Loucy (cell line): ENCODE measurements at regions not wholly inside any gene's neighbourhood (a gene's known extent, or its start where the extent isn't known, plus 50 kb on each side); places are given as distances from the start of the nearest gene placed in this dataset.

ENCODE experiments used
- H2AFZ ChIP-seq: fragments of 200-600 bp; sonication (generic); 2 replicates; pipeline ENCODE4 v1.6.0; 2016; ENCODE audit warnings: antibody characterized with exemption, mild to moderate bottlenecking, low read length, moderate library complexity
- H3F3A ChIP-seq: fragments of 200-600 bp; 2 replicates; pipeline ENCODE4 v1.6.0; 2016; ENCODE audit warnings: antibody characterized with exemption, low read depth, mild to moderate bottlenecking
- H3K27me3 ChIP-seq: fragments of 200-600 bp; sonication (generic); 2 replicates; pipeline ENCODE4 v1.6.1; 2014; ENCODE audit warnings: low read length, mild to moderate bottlenecking; ENCODE audit not compliant: insufficient read depth, poor library complexity, severe bottlenecking
- H3K36me3 ChIP-seq: fragments of 200-600 bp; sonication (generic); 2 replicates; pipeline ENCODE4 v1.6.1; 2016; ENCODE audit warnings: low read length; ENCODE audit not compliant: insufficient read depth
- H3K4me1 ChIP-seq: fragments of 200-600 bp; sonication (generic); 2 replicates; pipeline ENCODE4 v1.5.1; 2014; ENCODE audit warnings: low read length, mild to moderate bottlenecking; ENCODE audit not compliant: insufficient read depth, poor library complexity, severe bottlenecking
- H3K4me2 ChIP-seq: fragments of 200-600 bp; sonication (generic); 2 replicates; pipeline ENCODE4 v1.6.0; 2014; ENCODE audit warnings: antibody characterized with exemption, low read length, low read depth, mild to moderate bottlenecking; ENCODE audit not compliant: poor library complexity, severe bottlenecking
- H3K4me3 ChIP-seq: fragments of 200-600 bp; sonication (generic); 2 replicates; pipeline ENCODE4 v1.5.1; 2014; ENCODE audit warnings: low read length, mild to moderate bottlenecking, mixed read lengths; ENCODE audit not compliant: poor library complexity, severe bottlenecking
- H3K79me2 ChIP-seq: fragments of 200-600 bp; sonication (generic); 2 replicates; pipeline ENCODE4 v1.6.1; 2014; ENCODE audit warnings: low read length; ENCODE audit not compliant: insufficient read depth
- H3K9ac ChIP-seq: fragments of 200-600 bp; sonication (generic); 2 replicates; pipeline ENCODE4 v1.6.0; 2014; ENCODE audit warnings: mild to moderate bottlenecking, low read depth, low read length, moderate library complexity; ENCODE audit not compliant: poor library complexity, severe bottlenecking
- H3K9me2 ChIP-seq: fragments of 200-600 bp; sonication (generic); replicated peaks from 2 replicates; pipeline ENCODE4 v1.6.1; 2016; ENCODE audit warnings: low read depth, low read length, mixed read lengths
- H3K9me3 ChIP-seq: fragments of 200-600 bp; sonication (generic); 2 replicates; pipeline ENCODE4 v1.6.1; 2014; ENCODE audit warnings: mild to moderate bottlenecking, antibody characterized with exemption, low read length, low read depth; ENCODE audit not compliant: insufficient read depth
- H4K20me1 ChIP-seq: fragments of 200-600 bp; sonication (generic); 2 replicates; pipeline ENCODE4 v1.6.0; 2014; ENCODE audit warnings: antibody characterized with exemption, low read length, mild to moderate bottlenecking; ENCODE audit not compliant: insufficient read depth, poor library complexity, severe bottlenecking
- EZH2phosphoT487 ChIP-seq: fragments of 200-600 bp; IDR thresholded peaks from 2 replicates; pipeline ENCODE4 v1.6.1; 2018; ENCODE audit warnings: antibody characterized with exemption, mild to moderate bottlenecking, moderate library complexity, borderline replicate concordance
- TF ChIP-seq, protein P1 (sequence below): fragments of 200-600 bp; sonication (generic); conservative IDR thresholded peaks from 2 replicates; pipeline ENCODE4 v1.5.1; 2014; ENCODE audit warnings: mild to moderate bottlenecking, antibody characterized with exemption, low read length

DNA sequence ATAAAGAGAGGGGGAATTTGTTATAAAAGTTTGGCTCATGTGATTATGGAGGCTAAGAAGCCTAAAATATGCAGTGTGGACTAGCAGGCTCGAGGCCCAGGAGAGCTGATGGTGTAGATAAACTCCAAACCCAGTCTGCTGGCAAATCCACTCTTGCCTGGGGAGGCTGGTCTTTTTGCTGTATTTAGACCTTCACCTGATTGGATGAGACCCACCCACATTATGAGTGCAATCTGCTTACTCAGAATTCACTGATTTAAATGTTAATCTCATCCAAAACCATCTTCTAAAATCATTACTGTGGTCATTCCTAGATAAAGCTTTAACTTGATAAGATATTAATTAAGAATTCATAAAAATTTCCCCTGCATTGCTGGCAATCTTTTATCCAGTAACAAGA is 473.2 kb downstream of the TMA16 start:
- H3K4me2 ChIP-seq = no peak overlapping the region
- H3K27me3 ChIP-seq = no peaks in the 10 kb centered on the region
- H3K79me2 ChIP-seq = no peaks in the 10 kb centered on the region
- no peaks in the 10 kb centered on the region for H3F3A ChIP-seq
- no peaks in the 10 kb centered on the region for H4K20me1 ChIP-seq
- H3K4me1 ChIP-seq = no peaks in the 10 kb centered on the region
- no peak overlapping the region for H3K9ac ChIP-seq
- no peak for TF ChIP-seq EZH2phosphoT487
- TF ChIP-seq, protein P1, sequence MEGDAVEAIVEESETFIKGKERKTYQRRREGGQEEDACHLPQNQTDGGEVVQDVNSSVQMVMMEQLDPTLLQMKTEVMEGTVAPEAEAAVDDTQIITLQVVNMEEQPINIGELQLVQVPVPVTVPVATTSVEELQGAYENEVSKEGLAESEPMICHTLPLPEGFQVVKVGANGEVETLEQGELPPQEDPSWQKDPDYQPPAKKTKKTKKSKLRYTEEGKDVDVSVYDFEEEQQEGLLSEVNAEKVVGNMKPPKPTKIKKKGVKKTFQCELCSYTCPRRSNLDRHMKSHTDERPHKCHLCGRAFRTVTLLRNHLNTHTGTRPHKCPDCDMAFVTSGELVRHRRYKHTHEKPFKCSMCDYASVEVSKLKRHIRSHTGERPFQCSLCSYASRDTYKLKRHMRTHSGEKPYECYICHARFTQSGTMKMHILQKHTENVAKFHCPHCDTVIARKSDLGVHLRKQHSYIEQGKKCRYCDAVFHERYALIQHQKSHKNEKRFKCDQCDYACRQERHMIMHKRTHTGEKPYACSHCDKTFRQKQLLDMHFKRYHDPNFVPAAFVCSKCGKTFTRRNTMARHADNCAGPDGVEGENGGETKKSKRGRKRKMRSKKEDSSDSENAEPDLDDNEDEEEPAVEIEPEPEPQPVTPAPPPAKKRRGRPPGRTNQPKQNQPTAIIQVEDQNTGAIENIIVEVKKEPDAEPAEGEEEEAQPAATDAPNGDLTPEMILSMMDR = no peak
- H3K9me3 ChIP-seq = no peaks in the 10 kb centered on the region
- no peaks in the 10 kb centered on the region for H3K9me2 ChIP-seq
- H3K4me3 ChIP-seq = no peak overlapping the region
- no peak overlapping the region for H2AFZ ChIP-seq
- no peaks in the 10 kb centered on the region for H3K36me3 ChIP-seq

DNA sequence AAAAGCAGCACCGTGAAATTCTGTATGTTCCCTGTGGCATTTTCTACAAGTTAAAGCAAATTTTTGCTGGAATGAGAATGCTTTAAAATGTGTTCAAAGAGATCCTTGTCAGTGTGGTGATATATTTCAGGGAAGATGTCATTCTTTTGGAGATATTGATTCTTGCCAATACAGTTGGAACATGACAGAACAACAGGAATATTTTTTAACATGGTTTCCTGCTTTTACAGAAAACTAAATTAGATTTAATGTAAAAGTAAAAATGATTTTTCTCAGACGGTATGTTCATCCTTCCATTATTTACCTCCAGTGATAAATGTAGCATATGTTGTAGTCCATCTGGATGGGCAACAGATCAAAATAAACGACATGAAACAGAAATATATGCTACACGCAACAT is 474.8 kb downstream of the TMA16 start:
- Histone ChIP-seq H3F3A (no peaks in the 10 kb centered on the region), H3K27me3 (no peaks in the 10 kb centered on the region), H4K20me1 (no peaks in the 10 kb centered on the region), H3K4me2 (no peak overlapping the region), H3K36me3 (no peaks in the 10 kb centered on the region), H3K9ac (no peak overlapping the region), H2AFZ (no peak overlapping the region), H3K4me1 (no peaks in the 10 kb centered on the region), H3K9me2 (no peaks in the 10 kb centered on the region), H3K9me3 (no peaks in the 10 kb centered on the region), H3K79me2 (no peaks in the 10 kb centered on the region), H3K4me3 (no peak overlapping the region)
- no peak for TF ChIP-seq EZH2phosphoT487
- TF ChIP-seq, protein P1 = no peak

DNA sequence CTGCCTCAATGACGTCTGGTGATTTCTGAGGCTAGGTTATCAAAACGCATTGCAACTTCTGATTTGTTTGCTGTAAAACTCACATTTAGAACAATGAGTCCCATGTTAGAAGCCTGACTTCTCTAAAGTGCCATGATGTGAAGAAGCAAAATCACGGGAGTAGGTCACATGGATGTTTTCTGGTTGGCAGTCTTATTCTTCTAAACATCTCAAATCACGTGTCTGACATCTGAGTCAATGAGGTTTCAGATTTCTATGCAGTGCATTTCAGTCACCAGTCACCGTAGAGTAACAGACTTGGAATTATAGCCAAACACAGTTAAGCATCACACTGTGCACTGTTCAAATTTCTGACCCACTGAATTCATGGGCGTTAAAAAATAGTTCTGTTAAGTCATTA is 482.1 kb downstream of the TMA16 start:
- no peaks in the 10 kb centered on the region for H3K79me2 ChIP-seq
- H3F3A ChIP-seq = no peaks in the 10 kb centered on the region
- no peak overlapping the region for H3K9ac ChIP-seq
- H3K4me3 ChIP-seq = no peak overlapping the region
- TF ChIP-seq EZH2phosphoT487 = no peak
- TF ChIP-seq, protein P1 = no peak
- H4K20me1 ChIP-seq = no peaks in the 10 kb centered on the region
- no peaks in the 10 kb centered on the region for H3K9me3 ChIP-seq
- no peaks in the 10 kb centered on the region for H3K27me3 ChIP-seq
- no peaks in the 10 kb centered on the region for H3K9me2 ChIP-seq
- no peak overlapping the region for H3K4me2 ChIP-seq
- H3K4me1 ChIP-seq = no peaks in the 10 kb centered on the region
- H2AFZ ChIP-seq = no peak overlapping the region
- H3K36me3 ChIP-seq = no peaks in the 10 kb centered on the region
